ENCODE measurements at regions not wholly inside any gene's neighbourhood (a gene's known extent, or its start where the extent isn't known, plus 50 kb on each side); places are given as distances from the start of the nearest gene placed in this dataset.

GRCh38 chr22:23388517-23388890 is 191.6 kb downstream of the IGLL1 start:
- Histone ChIP-seq H3K4me3 (ENCODE audit: low read depth in 1 of 2, low read length in 2 of 2) (no peak overlapping the region), H3K4me2 (ENCODE audit: insufficient read depth, low read length) (no peak overlapping the region), H3K36me3 (ENCODE audit: insufficient read depth, low read length) (no peaks in the 10 kb centered on the region), H2AFZ (ENCODE audit: low read depth, low read length) (no peak overlapping the region), H3K27ac (ENCODE audit: low read length) (no peak overlapping the region), H3K9ac (ENCODE audit: low read depth, low read length) (no peak overlapping the region), H4K20me1 (ENCODE audit: insufficient read depth, low read length) (no peaks in the 10 kb centered on the region), H3K9me3 (ENCODE audit: insufficient read depth, low read length, severe bottlenecking) (no peaks in the 10 kb centered on the region), H3K4me1 (ENCODE audit: insufficient read depth, low read length) (no peaks in the 10 kb centered on the region), H3K27me3 (ENCODE audit: insufficient read depth, low read length, poor library complexity) (no peaks in the 10 kb centered on the region), H3K79me2 (ENCODE audit: insufficient read depth, low read length) (no peaks in the 10 kb centered on the region)
- no peak for ATAC-seq (ENCODE audit: insufficient read depth, low read depth)
- no peak for DNase-seq
- TF ChIP-seq EZH2 (IDR thresholded peaks at IDR 0.05; ENCODE audit: borderline replicate concordance, low read depth, low read length, severe bottlenecking) = no peak
- no peak for TF ChIP-seq CTCF (IDR thresholded peaks at IDR 0.05; ENCODE audit: borderline replicate concordance, extremely low read depth, low read length, poor library complexity, severe bottlenecking)

GRCh38 chr22:23387827-23388516 is 192.1 kb downstream of the IGLL1 start:
- Histone ChIP-seq H3K27ac (ENCODE audit: low read length) (no peak overlapping the region), H3K36me3 (ENCODE audit: insufficient read depth, low read length) (no peaks in the 10 kb centered on the region), H3K4me2 (ENCODE audit: insufficient read depth, low read length) (no peak overlapping the region), H3K4me3 (ENCODE audit: low read depth in 1 of 2, low read length in 2 of 2) (no peak overlapping the region), H3K9me3 (ENCODE audit: insufficient read depth, low read length, severe bottlenecking) (no peaks in the 10 kb centered on the region), H2AFZ (ENCODE audit: low read depth, low read length) (no peak overlapping the region), H3K4me1 (ENCODE audit: insufficient read depth, low read length) (no peaks in the 10 kb centered on the region), H4K20me1 (ENCODE audit: insufficient read depth, low read length) (no peaks in the 10 kb centered on the region), H3K9ac (ENCODE audit: low read depth, low read length) (no peak overlapping the region), H3K79me2 (ENCODE audit: insufficient read depth, low read length) (no peaks in the 10 kb centered on the region), H3K27me3 (ENCODE audit: insufficient read depth, low read length, poor library complexity) (no peaks in the 10 kb centered on the region)
- no peak for ATAC-seq (ENCODE audit: insufficient read depth, low read depth)
- no peak for DNase-seq
- TF ChIP-seq CTCF (IDR thresholded peaks at IDR 0.05; ENCODE audit: borderline replicate concordance, extremely low read depth, low read length, poor library complexity, severe bottlenecking) (no peak), EZH2 (IDR thresholded peaks at IDR 0.05; ENCODE audit: borderline replicate concordance, low read depth, low read length, severe bottlenecking) (no peak)

- H3K27me3 ChIP-seq (ENCODE audit: insufficient read depth, low read length, poor library complexity) = no peaks in the 10 kb centered on the region
- ATAC-seq (ENCODE audit: insufficient read depth, low read depth) (no peak), DNase-seq (no peak)
- no peak overlapping the region for H3K27ac ChIP-seq (ENCODE audit: low read length)
- H3K79me2 ChIP-seq (ENCODE audit: insufficient read depth, low read length) = no peaks in the 10 kb centered on the region
- H3K4me2 ChIP-seq (ENCODE audit: insufficient read depth, low read length) = no peak overlapping the region
- H2AFZ ChIP-seq (ENCODE audit: low read depth, low read length) = no peak overlapping the region
- no peaks in the 10 kb centered on the region for H3K36me3 ChIP-seq (ENCODE audit: insufficient read depth, low read length)
- no peaks in the 10 kb centered on the region for H3K9me3 ChIP-seq (ENCODE audit: insufficient read depth, low read length, severe bottlenecking)
- H4K20me1 ChIP-seq (ENCODE audit: insufficient read depth, low read length) = no peaks in the 10 kb centered on the region
- H3K9ac ChIP-seq (ENCODE audit: low read depth, low read length) = no peak overlapping the region
- H3K4me3 ChIP-seq (ENCODE audit: low read depth in 1 of 2, low read length in 2 of 2) = no peak overlapping the region
- TF ChIP-seq CTCF (IDR thresholded peaks at IDR 0.05; ENCODE audit: borderline replicate concordance, extremely low read depth, low read length, poor library complexity, severe bottlenecking) = no peak
- no peak for TF ChIP-seq EZH2 (IDR thresholded peaks at IDR 0.05; ENCODE audit: borderline replicate concordance, low read depth, low read length, severe bottlenecking)
- no peaks in the 10 kb centered on the region for H3K4me1 ChIP-seq (ENCODE audit: insufficient read depth, low read length)
Measured at GRCh38 chr22:23386822-23387580, 193.1 kb downstream of the IGLL1 start.

Measured in DND-41 (cell line).